Ishikawa (cell line): ENCODE measurements at regions not wholly inside any gene's neighbourhood (a gene's known extent, or its start where the extent isn't known, plus 50 kb on each side); places are given as distances from the start of the nearest gene placed in this dataset.

Experiments
- CEBPB ChIP-seq: IDR thresholded peaks from 2 replicates; pipeline ENCODE4 v1.6.1; 2012
- CREB1 ChIP-seq: IDR thresholded peaks from 2 replicates; pipeline ENCODE4 v1.6.1; 2012; ENCODE audit warnings: low read depth
- EP300 ChIP-seq: IDR thresholded peaks from 2 replicates; pipeline ENCODE4 v1.6.1; 2012; ENCODE audit warnings: borderline replicate concordance
- MAX ChIP-seq: IDR thresholded peaks from 2 replicates; pipeline ENCODE4 v1.6.1; 2012
- REST ChIP-seq: IDR thresholded peaks from 2 replicates; pipeline ENCODE4 v1.6.1; 2012; ENCODE audit warnings: low read depth, mild to moderate bottlenecking
- TAF1 ChIP-seq: IDR thresholded peaks from 2 replicates; pipeline ENCODE4 v1.6.1; 2012; ENCODE audit warnings: low read depth, mild to moderate bottlenecking
- ZBTB7A ChIP-seq: IDR thresholded peaks from 2 replicates; pipeline ENCODE4 v1.6.1; 2012; ENCODE audit warnings: low read depth

- TF ChIP-seq EP300 (no peak), CREB1 (no peak), REST (no peak), MAX (no peak), ZBTB7A (no peak), TAF1 (no peak), CEBPB (no peak)
These were observed 142.3 kb upstream of the BET1 start for GRCh38 chr7:94146408-94146807.
